Hematopoietic multipotent progenitor cell (in vitro differentiated cells): ENCODE measurements at regions not wholly inside any gene's neighbourhood (a gene's known extent, or its start where the extent isn't known, plus 50 kb on each side); places are given as distances from the start of the nearest gene placed in this dataset.

ENCODE experiments used
- DNase-seq, 3 donors: peaks; one replicate each; pipeline ENCODE4 v3.0.0-alpha.2; 2011 to 2015; ENCODE audit warnings: low read depth in 2 of 3, low spot score in 2 of 3

DNA sequence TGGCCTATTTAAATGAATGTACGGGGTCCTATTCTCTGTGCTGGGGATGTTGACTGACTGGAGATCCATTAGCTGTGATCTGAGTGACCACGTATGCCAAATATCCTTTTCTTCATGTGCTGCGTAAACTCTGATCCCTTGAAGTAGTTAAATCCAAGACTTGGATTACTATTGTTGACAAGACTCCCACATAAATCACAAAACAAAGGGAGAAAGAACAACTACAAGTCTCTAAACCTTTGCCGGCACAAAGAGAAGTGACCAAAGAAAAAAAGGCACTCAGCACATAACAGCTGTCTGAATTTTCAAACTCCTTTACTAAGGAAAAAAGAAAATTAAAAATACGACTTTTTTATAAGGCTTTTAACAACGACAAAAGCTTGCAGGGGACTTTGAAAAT, 559.9 kb upstream of the CDH8 start:
- no peak for DNase-seq

- DNase-seq, result no peak
These were observed 550.1 kb upstream of the CDH8 start for GRCh38 chr16:62586128-62586862.

DNA sequence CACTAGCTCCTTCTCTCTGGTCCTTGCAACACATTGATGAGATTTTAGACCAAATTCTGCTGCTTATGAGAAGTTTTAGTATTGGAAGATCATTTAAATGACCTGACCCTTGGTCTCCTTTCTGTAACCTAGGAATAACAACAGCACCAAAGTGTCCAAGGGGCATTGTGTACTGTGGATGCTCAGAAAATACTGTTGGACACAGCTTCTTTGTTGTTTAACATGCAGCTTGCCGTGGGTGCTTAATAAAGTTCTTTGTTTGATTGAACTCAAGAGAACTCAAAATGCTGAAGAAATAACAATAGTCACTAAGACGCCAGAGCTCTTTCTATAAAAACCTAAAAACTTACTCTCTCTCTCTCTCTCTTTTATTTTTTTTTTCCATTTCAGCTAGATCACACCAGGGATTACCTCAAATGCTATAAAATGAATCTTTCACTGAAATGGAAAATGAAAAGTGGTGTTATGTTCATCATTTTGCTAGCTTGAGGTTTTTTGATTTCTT, 548.9 kb upstream of the CDH8 start:
- DNase-seq, result no peak

DNA sequence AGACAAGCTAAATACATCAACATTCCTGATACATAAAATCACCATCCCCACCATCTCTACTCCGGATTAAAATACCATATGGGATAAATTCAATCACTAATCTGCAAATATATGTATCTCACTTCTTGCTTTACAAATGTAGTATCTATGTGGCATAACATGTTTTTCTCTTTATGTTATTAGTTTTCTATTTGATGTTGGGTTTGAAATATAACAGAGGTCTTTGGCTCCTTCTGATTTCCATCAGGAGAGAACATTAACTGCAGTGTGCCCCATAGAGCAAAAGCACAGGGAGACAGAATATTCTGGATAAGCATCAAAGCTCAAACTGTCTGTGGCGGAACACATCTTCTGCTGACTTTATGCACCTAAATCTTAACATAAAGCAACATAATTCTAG, 547.2 kb upstream of the CDH8 start:
- no peak for DNase-seq

DNA sequence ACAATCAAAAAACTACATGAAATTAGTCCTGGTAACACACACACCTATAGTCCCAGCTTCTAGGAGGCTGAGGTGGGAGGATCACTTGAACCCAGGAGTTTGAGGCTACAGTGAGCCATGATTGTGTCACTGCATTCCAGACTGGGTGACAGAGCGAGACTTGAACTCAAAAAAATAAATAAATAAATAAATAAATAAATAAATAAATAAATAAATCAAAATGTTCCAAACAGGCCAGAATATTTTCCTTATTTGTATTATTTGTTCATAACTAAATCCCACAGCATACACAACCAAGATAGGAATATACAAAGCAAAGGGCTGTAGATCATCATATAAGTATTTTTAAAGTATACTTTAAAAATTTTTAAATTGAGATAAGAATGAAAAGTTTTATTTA, 537.2 kb upstream of the CDH8 start:
- no peak for DNase-seq

- no peak for DNase-seq
These were observed 532.7 kb upstream of the CDH8 start for GRCh38 chr16:62568926-62569325.

DNA sequence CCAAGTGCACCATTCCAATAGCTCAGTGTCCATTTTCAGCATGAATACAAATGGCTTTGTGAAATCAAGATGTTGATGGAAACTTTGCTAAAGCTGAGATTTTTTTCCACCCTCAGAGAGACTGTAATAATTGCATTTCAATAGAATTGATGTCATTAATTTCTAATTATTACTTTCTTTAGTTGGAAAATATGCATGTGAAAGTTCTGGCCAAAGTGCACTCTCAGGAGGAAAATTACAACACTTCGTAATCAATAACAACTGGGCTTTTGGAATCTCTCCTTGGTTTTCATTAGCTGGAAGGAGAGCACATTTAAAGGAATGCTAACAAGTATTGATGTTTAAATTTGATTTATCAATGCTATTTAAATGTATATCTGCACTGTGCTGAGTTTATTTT, 529.5 kb upstream of the CDH8 start:
- DNase-seq, result no peak

- no peak for DNase-seq
These were observed 528.1 kb upstream of the CDH8 start for GRCh38 chr16:62564291-62564690.

DNA sequence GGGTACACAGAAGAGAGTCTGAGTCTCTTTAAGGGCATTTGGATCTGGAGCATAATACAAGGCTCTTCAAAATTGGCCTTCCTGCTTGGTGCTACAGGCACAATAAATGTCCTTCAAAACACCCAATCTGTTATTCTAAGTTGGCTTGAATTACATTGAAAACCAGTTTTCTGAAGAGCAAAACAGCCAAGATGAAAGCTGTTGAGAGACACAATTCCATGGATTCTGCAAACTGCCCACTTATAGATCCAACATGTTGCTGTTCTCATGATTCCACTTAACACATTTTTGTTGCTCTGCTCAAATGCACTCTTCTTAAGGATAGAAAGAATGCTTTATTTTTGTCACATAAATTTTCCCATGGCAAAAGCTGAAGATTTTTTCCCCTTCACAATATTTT, 525.9 kb upstream of the CDH8 start:
- no peak for DNase-seq

DNA sequence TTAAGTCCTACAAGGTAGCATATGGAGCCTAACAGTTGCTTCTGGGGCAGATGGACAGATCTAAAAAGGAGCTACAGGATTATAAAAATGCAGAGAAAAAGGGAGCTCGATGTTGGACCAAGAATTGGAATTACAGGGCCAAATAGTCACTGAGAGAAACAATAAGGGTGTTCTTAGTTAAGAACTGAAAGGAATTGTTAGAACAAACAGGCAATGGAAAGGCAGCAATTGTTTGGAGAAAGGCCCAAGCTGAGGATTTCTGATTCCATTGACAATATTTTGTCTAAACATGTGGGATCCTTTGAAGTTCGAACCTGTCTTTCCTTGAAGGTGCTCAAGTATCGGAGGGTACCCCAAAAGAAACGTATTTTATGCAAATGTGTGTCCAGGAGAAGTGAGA, 513.6 kb upstream of the CDH8 start:
- no peak for DNase-seq

- no peak for DNase-seq
These were observed 511.9 kb upstream of the CDH8 start for GRCh38 chr16:62548095-62548494.

GRCh38 chr16:62546701-62547100, 510.5 kb upstream of the CDH8 start:
- DNase-seq, result no peak

DNA sequence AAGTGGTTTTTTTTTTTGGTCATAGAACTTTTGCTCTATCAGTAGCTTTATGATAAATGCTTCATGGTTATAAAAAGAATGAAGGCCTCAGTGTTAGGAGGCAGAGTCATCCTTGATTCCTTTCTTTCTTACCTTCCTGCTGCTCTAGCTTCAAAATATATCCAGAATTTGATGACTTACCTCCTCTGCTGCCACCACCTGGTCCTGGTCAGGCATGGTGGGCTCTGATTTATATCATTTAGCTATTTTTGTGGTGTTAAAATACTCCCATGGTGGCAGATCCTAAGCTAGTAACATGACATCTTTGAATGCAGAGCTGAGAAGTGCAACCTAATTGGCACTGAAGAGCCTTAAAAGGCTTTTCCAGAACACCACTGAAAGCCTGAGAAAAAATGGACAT, 508.8 kb upstream of the CDH8 start:
- no peak for DNase-seq

DNA sequence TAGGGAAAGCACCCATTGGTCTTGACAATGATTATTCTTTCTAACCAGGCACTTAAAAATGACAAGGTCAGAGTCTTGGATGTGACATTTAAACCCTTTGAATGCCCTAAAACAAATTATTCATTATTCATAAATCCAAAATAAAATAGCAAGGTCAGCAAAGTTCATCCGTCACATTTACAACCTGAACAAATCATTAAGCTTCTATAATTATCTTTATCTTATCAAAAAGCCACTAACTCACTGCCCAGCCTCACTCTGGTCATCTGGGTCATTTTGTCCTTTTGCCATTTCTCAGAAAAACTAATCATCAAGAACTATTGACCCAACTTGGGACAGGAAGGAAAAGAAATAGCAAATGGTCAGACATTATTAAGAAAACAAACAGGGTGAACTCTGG, 507.3 kb upstream of the CDH8 start:
- no peak for DNase-seq

DNA sequence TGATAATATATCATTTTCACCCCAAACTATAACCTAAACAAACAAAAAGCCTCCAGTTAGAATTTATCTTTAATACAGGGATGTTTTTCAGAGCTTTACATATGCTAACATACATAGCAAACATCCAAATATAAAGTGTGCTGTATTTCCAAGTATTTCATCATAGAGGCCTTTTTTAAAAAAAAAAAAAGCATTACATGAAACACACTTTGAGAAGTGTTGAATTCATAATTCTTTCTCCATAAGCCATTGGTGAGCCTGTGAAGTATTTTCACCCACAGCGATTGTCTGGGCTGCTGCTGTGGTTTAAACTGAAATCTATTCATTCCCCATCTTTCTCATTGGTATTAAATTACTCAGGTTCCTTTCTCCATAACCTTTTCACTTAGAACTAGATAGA, 503.4 kb upstream of the CDH8 start:
- DNase-seq, result no peak

GRCh38 chr16:62530426-62530825, 494.2 kb upstream of the CDH8 start:
- no peak for DNase-seq

DNA sequence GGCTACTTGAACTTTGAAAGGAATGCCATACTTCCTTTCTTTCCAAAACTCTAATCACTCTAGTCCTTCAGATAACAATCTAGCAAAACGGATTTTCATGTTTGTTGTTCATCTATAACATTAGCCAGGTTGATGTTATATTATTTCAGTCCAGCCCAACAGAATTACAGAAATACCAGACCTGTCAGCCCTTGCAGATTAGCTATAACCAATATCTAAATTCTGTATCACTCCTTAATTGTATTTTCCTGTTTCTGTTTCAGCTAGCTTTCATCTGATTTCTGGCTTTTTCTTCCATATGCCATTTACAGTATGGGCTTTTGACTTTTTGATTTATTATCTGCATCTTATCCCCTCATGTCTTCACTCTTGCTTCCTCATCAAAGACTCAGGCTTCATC, 479.8 kb upstream of the CDH8 start:
- no peak for DNase-seq

GRCh38 chr16:62503073-62503472, 466.8 kb upstream of the CDH8 start:
- no peak for DNase-seq

DNA sequence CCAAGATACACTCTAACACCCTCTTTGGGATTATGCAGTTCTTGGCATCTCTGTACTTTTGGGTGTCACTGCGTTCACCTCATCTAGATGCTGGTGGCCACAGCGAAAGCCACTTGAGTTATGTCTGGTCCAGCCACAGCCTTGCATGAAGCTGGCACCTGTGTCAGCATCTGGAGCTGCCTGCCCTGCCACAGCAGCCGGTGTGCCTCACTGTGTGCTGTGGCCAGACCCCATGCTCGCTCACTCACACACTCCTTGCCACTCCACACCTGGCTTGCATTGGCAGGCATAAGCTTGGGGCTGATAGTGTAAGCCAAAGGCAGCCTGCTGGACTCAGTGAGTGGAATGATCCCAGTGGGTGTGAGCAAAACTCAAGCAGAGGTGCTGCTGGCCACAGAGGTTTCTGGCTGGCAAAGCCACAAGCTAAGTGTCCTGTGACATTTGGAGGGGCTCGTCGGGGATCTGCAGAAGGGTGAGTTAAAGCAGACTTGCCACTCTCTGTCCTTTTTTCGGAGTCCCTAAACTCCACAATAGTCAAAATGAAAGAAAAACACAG, 442.7 kb upstream of the CDH8 start:
- no peak for DNase-seq

GRCh38 chr16:62477796-62478195, 441.6 kb upstream of the CDH8 start:
- DNase-seq, result no peak

DNA sequence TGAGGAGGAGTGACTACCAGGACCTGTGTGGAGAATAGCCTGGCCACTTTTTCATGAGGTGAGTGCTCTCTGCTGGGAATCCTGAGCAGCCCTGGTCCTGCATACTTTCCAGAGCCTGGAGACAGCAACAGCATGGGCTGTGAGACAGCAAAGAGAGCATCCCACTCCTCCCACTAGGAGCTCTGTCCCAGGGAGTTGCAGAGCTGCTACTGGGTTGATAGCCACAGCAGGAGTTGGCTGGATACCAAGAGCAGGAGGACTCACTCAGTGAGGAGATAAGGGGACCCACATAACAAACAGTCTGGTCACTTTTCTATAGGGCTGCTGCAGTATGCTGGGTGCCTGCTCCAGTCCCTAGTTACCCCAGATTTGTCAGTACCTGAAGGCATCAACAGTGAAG, 439.3 kb upstream of the CDH8 start:
- no peak for DNase-seq

GRCh38 chr16:62462971-62463370, 426.7 kb upstream of the CDH8 start:
- DNase-seq, result no peak

GRCh38 chr16:62450291-62450690, 414.1 kb upstream of the CDH8 start:
- no peak for DNase-seq
